Keratinocyte (primary cell): ENCODE measurements at regions not wholly inside any gene's neighbourhood (a gene's known extent, or its start where the extent isn't known, plus 50 kb on each side); places are given as distances from the start of the nearest gene placed in this dataset.
A peak's percentile ranks its signal among the peaks of the same experiment; 100 is the strongest.

Experiments
- DNase-seq: peaks from one replicate; pipeline ENCODE4 v3.0.0-alpha.2; 2011; ENCODE audit warnings: low read depth, missing footprints, low spot score
- FAIRE-seq: peaks from 2 replicates; lab custom pipeline; 2011; peaks lifted over from hg19 to GRCh38; lab: Jason Lieb, UNC
- H2AFZ ChIP-seq: 2 replicates; pipeline ENCODE4 v1.6.0; 2012; ENCODE audit warnings: low read length, control low read depth, inconsistent platforms; ENCODE audit not compliant: control insufficient read depth
- H3K27ac ChIP-seq: 2 replicates; pipeline ENCODE4 v1.5.1; 2011; ENCODE audit warnings: low read length; ENCODE audit not compliant: control insufficient read depth, insufficient read depth
- H3K27me3 ChIP-seq: 3 replicates; pipeline ENCODE4 v1.6.0; 2011; ENCODE audit warnings: low read length; ENCODE audit not compliant: control insufficient read depth, insufficient read depth; ENCODE audit errors: extremely low read depth
- H3K36me3 ChIP-seq, 2 experiments: 2 replicates in 1 of 2; 3 replicates in 1 of 2; pipeline ENCODE4 v1.5.1; 2011; ENCODE audit warnings: low read length in 2 of 2, mild to moderate bottlenecking in 1 of 2; ENCODE audit not compliant: control insufficient read depth in 2 of 2, insufficient read depth in 2 of 2; ENCODE audit errors: extremely low read depth in 1 of 2
- H3K4me1 ChIP-seq: 3 replicates; pipeline ENCODE4 v1.5.1; 2011; ENCODE audit warnings: low read length; ENCODE audit not compliant: control insufficient read depth, insufficient read depth; ENCODE audit errors: extremely low read depth
- H3K4me2 ChIP-seq: 3 replicates; pipeline ENCODE4 v1.6.0; 2011; ENCODE audit warnings: low read depth, low read length; ENCODE audit not compliant: control insufficient read depth, insufficient read depth; ENCODE audit errors: extremely low read depth
- H3K4me3 ChIP-seq, 3 experiments: fragments of 200-600 bp in 1 of 3; sonication (generic) in 1 of 3; 2 replicates in 2 of 3; 3 replicates in 1 of 3; pipeline ENCODE4 v1.5.1; 2011 to 2016; ENCODE audit warnings: low read length in 3 of 3, mild to moderate bottlenecking in 3 of 3, control low read depth in 2 of 3, inconsistent platforms in 1 of 3, low read depth in 1 of 3, mixed read lengths in 1 of 3, mixed run types in 1 of 3, moderate library complexity in 1 of 3; ENCODE audit not compliant: control insufficient read depth in 2 of 3, insufficient read depth in 2 of 3; ENCODE audit errors: extremely low read depth in 1 of 3
- H3K79me2 ChIP-seq: 2 replicates; pipeline ENCODE4 v1.6.0; 2012; ENCODE audit warnings: low read length; ENCODE audit not compliant: control insufficient read depth, insufficient read depth
- H3K9ac ChIP-seq: 3 replicates; pipeline ENCODE4 v1.6.0; 2011; ENCODE audit warnings: low read length; ENCODE audit not compliant: control insufficient read depth, insufficient read depth; ENCODE audit errors: extremely low read depth
- H3K9me1 ChIP-seq: 3 replicates; pipeline ENCODE4 v1.6.0; 2011; ENCODE audit warnings: low read length; ENCODE audit not compliant: control insufficient read depth, insufficient read depth; ENCODE audit errors: extremely low read depth
- H3K9me3 ChIP-seq: 2 replicates; pipeline ENCODE4 v1.5.1; 2012; ENCODE audit warnings: low read depth, low read length; ENCODE audit not compliant: control insufficient read depth
- H4K20me1 ChIP-seq: 3 replicates; pipeline ENCODE4 v1.6.0; 2011; ENCODE audit warnings: low read length; ENCODE audit not compliant: control insufficient read depth, insufficient read depth; ENCODE audit errors: extremely low read depth
- EZH2 ChIP-seq: IDR thresholded peaks from one replicate; pipeline ENCODE4 v1.6.1; 2012; ENCODE audit warnings: inconsistent platforms, mild to moderate bottlenecking, low read length, moderate library complexity
- dilution Hi-C: fragments of 300-500 bp; cut with MboI; formaldehyde crosslinking; loops from one replicate; pipeline ENCODE4 v1.7.0; 2020; ENCODE audit warnings: low sequenced_read_pairs; ENCODE audit not compliant: extremely low pct_ligation_motif_present
- TF ChIP-seq, protein P1 (sequence below), 3 experiments: IDR thresholded peaks in 1 of 3; conservative IDR thresholded peaks in 1 of 3; optimal IDR thresholded peaks in 1 of 3; 2 replicates in 2 of 3; 3 replicates in 1 of 3; pipeline versions ENCODE3 to v1.5.1; 2011; ENCODE audit warnings: low read length in 3 of 3, mild to moderate bottlenecking in 3 of 3, moderate library complexity in 2 of 3, control low read depth in 1 of 3, inconsistent platforms in 1 of 3; ENCODE audit not compliant: insufficient read depth in 2 of 3; ENCODE audit errors: extremely low read depth in 1 of 3

DNA sequence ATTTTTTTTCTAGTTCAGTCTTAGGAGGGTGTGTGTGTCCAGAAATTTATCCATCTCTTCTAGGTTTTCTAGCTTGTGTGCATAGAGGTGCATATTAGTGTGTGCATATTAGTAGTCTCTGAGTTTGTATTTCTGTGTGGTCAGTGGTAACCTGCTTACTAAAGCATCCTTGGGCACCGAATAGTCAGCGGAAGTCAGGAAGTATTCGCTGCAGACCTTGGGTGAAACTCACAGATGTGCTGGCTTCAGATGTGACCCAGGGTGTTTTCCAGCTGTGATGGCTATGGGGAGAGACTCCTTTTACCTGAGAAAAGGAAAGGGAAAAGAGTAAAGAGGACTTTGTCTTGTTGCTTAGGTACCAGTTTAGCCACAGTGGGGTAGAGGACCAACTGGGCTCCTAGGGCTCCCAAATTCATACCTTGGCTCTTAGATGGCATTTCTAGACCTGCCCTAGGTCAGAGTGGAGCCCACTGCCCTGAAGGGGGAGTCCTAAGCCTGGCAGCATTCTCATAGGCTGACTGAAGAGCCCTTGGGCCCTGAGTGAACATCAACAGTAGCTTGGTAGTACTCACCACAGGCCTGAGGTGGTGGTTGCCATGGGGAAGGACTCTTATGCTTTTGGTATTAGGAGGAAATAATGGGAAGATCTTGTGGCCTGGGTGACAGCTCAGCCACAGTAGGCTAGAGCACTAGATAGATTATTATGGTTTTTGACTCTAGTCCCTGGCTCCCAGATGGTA lies 286.0 kb upstream of the ZPLD1 start:
- no peak overlapping the region for H3K9ac ChIP-seq
- H3K4me1 ChIP-seq: no peaks in the 10 kb centered on the region
- H2AFZ ChIP-seq: no peak overlapping the region
- H3K36me3 ChIP-seq: no peaks in the 10 kb centered on the region
- no peaks in the 10 kb centered on the region for H4K20me1 ChIP-seq
- H3K9me1 ChIP-seq: no peaks in the 10 kb centered on the region
- H3K27ac ChIP-seq: no peak overlapping the region
- H3K4me2 ChIP-seq: no peak overlapping the region
- H3K4me3 ChIP-seq: no peak overlapping the region
- TF ChIP-seq, protein P1, sequence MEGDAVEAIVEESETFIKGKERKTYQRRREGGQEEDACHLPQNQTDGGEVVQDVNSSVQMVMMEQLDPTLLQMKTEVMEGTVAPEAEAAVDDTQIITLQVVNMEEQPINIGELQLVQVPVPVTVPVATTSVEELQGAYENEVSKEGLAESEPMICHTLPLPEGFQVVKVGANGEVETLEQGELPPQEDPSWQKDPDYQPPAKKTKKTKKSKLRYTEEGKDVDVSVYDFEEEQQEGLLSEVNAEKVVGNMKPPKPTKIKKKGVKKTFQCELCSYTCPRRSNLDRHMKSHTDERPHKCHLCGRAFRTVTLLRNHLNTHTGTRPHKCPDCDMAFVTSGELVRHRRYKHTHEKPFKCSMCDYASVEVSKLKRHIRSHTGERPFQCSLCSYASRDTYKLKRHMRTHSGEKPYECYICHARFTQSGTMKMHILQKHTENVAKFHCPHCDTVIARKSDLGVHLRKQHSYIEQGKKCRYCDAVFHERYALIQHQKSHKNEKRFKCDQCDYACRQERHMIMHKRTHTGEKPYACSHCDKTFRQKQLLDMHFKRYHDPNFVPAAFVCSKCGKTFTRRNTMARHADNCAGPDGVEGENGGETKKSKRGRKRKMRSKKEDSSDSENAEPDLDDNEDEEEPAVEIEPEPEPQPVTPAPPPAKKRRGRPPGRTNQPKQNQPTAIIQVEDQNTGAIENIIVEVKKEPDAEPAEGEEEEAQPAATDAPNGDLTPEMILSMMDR (optimal IDR thresholded peaks at IDR 0.05 in 1 of 3, IDR thresholded peaks at IDR 0.05 in 1 of 3, conservative IDR thresholded peaks at IDR 0.05 in 1 of 3; ENCODE audit: extremely low read depth in 1 of 3, insufficient read depth in 2 of 3, low read length in 3 of 3): peak in 1 of 3 experiments; percentile 15
- no peak for TF ChIP-seq EZH2
- FAIRE-seq: no peak
- DNase-seq: no peak
- dilution Hi-C loops: no loop called here
- H3K9me3 ChIP-seq: peaks cover 5% of the 10 kb centered on the region
- no peaks in the 10 kb centered on the region for H3K27me3 ChIP-seq
- no peaks in the 10 kb centered on the region for H3K79me2 ChIP-seq

DNA sequence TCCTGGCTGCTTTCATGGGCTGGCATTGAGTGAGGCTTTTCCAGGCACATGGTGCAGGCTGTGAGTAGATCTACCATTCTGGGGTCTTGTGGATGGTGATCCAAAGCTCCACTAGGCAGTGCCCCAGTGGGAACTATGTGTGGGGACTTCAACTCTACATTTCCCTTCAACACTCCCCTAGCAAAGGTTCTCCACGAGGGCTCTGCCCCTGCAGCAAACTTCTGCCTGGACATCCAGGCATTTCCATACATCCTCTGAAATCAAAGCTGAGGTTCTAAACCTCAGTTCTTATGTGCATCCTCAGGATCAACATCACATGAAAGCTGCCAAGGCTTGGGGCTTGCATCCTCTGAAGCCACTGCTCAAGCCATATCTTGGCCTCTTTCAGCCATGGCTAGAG lies 282.9 kb upstream of the ZPLD1 start:
- H3K79me2 ChIP-seq: no peaks in the 10 kb centered on the region
- dilution Hi-C loops: no loop called here
- H3K27ac ChIP-seq: no peak overlapping the region
- H3K4me1 ChIP-seq: peaks cover 10% of the 10 kb centered on the region
- H3K9me1 ChIP-seq: no peaks in the 10 kb centered on the region
- H3K4me2 ChIP-seq: no peak overlapping the region
- DNase-seq (no peak), FAIRE-seq (no peak)
- no peaks in the 10 kb centered on the region for H4K20me1 ChIP-seq
- no peaks in the 10 kb centered on the region for H3K36me3 ChIP-seq
- H3K9ac ChIP-seq: no peak overlapping the region
- H3K4me3 ChIP-seq: no peak overlapping the region
- H3K27me3 ChIP-seq: no peaks in the 10 kb centered on the region
- no peak overlapping the region for H2AFZ ChIP-seq
- peaks cover 5% of the 10 kb centered on the region for H3K9me3 ChIP-seq
- TF ChIP-seq EZH2: no peak
- TF ChIP-seq, protein P1 (optimal IDR thresholded peaks at IDR 0.05 in 1 of 3, IDR thresholded peaks at IDR 0.05 in 1 of 3, conservative IDR thresholded peaks at IDR 0.05 in 1 of 3; ENCODE audit: extremely low read depth in 1 of 3, insufficient read depth in 2 of 3, low read length in 3 of 3): no peak
